ENCODE measurements at regions not wholly inside any gene's neighbourhood (a gene's known extent, or its start where the extent isn't known, plus 50 kb on each side); places are given as distances from the start of the nearest gene placed in this dataset.

GRCh38 chr6:6972456-6972855 is 135.3 kb upstream of the RREB1 start:
- H3K27ac ChIP-seq = no peak overlapping the region
- TF ChIP-seq ZFX (IDR thresholded peaks at IDR 0.05; ENCODE audit: borderline replicate concordance) (no peak), CTCF (IDR thresholded peaks at IDR 0.05) (no peak)

- H3K27ac ChIP-seq = no peak overlapping the region
- TF ChIP-seq CTCF (IDR thresholded peaks at IDR 0.05) (no peak), ZFX (IDR thresholded peaks at IDR 0.05; ENCODE audit: borderline replicate concordance) (no peak)
Measured at GRCh38 chr6:6973721-6974120, 134.0 kb upstream of the RREB1 start.

DNA sequence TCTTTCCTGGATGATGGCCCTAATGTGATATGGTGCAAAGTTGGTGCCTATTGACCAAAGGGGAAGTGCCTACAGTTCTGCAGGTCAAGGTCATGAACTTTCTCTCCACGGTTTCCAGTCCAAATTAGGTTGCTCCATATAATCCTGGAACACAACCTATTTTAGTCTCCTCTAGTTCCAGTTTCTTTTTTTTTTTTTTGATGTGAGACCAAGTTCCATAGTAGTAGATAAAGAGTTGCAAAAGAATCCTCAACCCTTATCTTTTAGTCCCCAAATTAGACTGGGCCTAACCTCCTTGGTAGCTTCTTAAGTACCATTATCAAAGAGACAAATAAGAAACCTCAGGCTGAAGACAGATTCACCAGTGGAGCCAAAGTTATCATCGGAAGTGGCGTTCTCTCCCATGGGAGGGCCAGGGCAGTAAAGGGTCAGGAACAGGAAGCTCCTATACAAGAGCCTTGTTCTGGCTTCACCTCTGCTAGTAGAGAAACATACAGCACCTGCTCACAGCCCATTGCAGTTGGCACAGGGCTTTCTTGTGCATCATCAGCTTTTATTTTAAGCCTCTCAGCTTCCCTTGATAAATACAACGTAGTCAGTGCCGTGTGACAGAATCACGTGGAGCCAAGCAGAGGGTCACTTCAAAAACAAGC is 132.2 kb upstream of the RREB1 start:
- TF ChIP-seq CTCF (IDR thresholded peaks at IDR 0.05) = no peak
- TF ChIP-seq ZFX (IDR thresholded peaks at IDR 0.05; ENCODE audit: borderline replicate concordance) = no peak
- H3K27ac ChIP-seq = no peak overlapping the region

GRCh38 chr6:6976193-6976592 is 131.6 kb upstream of the RREB1 start:
- TF ChIP-seq CTCF (IDR thresholded peaks at IDR 0.05) (no peak), ZFX (IDR thresholded peaks at IDR 0.05; ENCODE audit: borderline replicate concordance) (no peak)
- H3K27ac ChIP-seq = no peak overlapping the region

DNA sequence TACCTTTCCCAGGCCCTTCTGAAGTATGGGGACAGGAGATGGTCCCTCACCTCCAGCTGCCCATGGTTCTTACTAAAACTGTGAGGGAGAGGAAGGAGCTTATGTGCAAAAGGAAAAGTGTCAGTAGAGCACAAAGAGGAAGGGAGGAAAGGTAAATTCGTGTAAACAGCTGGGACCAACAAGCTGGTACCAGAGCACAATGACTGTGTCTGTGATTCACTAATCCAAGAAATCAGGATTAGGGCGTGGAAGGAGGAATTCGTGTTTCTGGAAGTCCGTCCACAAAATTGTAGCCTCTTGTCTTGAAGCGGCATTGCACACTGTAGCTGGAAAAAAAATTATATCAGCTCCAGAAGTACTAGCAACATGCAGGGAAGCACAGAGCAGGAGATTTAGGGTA is 129.0 kb upstream of the RREB1 start:
- TF ChIP-seq ZFX (IDR thresholded peaks at IDR 0.05; ENCODE audit: borderline replicate concordance) = no peak
- TF ChIP-seq CTCF (IDR thresholded peaks at IDR 0.05) = no peak
- H3K27ac ChIP-seq = no peak overlapping the region

- TF ChIP-seq CTCF (IDR thresholded peaks at IDR 0.05) = no peak
- no peak for TF ChIP-seq ZFX (IDR thresholded peaks at IDR 0.05; ENCODE audit: borderline replicate concordance)
- no peak overlapping the region for H3K27ac ChIP-seq
Measured at GRCh38 chr6:6980999-6981597, 126.7 kb upstream of the RREB1 start.

GRCh38 chr6:6981681-6982322 is 126.0 kb upstream of the RREB1 start:
- TF ChIP-seq ZFX (IDR thresholded peaks at IDR 0.05; ENCODE audit: borderline replicate concordance) = no peak
- H3K27ac ChIP-seq = no peak overlapping the region

Data from 22Rv1 (cell line).